Activated CD4-positive, alpha-beta T cell treated with anti-CD3 and anti-CD28 coated beads, Interleukin-2, amount 50 U/mL, for 24 hours (primary cell): ENCODE measurements at regions not wholly inside any gene's neighbourhood (a gene's known extent, or its start where the extent isn't known, plus 50 kb on each side); places are given as distances from the start of the nearest gene placed in this dataset.
"Not testable (repeated sequence)": the region's sequence is repeated elsewhere in the genome, so short reads cannot be mapped to it uniquely, and the experiment has no call there.

Experiments used
- DNase-seq, 2 donors: peaks; one replicate each; pipeline ENCODE4 v3.0.0-alpha.2; 2020; ENCODE audit warnings: low read depth in 1 of 2, low spot score in 1 of 2

DNA sequence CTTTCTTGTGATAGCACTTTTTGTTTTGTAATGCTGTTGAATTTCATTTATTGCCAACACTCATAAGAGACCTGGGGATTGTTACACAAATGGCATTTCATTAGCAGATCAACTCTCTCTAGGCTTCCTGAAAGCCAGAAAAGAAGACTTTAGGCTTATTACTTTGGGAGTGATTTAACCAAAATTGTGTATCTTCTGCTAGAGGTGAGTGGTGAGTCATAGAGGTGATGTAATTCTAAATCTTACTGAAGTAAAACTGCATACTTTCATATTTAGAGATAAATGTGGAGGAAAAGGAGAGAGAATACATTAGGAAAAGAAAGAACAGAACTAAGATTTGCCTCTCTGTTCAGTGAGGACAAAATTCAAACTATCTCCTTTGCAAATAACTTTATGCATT, 304.7 kb upstream of the RGS17 start:
- no peak for DNase-seq

DNA sequence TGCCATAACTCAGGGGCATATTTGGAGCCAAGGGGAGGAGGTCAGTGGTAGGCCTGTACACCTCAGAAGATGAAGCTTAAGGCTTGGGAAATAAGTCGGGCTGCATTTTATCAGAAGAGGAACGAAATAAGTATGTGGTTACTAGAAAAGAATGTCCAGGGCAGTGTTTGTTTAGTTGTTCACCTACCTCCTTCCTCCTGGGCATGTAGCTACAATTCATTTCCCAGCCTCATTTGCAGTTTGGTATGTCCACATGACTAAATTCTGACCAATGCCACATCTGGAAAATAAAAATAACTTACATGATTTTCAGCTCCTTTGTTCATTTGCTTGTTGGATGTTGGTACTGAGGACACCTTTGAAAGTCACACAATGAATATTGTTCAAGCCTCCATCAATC, 294.5 kb upstream of the RGS17 start:
- DNase-seq = no peak

DNA sequence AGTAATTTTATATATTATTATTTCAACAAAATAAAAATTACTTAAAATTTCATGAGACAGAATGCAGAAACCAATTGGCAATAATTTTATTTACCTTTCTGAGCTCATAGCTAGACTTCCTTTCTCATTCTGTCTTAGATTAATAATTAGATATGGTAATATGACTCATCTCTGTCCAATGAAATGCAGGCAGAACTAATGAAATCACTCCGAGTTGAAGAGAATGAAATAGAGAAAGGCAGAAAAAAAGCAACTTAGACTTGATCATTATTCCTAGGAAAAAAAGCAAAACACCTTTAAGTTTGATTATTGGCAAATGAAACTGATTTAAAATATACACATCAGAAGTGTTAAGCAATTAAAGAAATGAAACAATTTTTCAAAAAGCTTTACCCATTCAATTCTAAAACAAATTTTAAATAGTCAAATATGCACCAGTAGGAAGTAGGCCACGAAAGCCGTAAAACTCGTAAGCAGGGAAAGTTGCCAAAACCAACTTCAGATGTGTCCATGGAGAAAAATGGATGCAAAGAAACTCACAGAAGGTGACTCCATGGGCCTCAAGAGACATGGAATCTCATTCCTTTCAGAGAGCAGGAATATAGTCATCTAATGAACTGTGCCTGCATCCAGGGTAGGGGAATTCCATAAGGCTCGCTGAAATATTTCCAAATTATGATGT, 293.8 kb upstream of the RGS17 start:
- no peak for DNase-seq

DNA sequence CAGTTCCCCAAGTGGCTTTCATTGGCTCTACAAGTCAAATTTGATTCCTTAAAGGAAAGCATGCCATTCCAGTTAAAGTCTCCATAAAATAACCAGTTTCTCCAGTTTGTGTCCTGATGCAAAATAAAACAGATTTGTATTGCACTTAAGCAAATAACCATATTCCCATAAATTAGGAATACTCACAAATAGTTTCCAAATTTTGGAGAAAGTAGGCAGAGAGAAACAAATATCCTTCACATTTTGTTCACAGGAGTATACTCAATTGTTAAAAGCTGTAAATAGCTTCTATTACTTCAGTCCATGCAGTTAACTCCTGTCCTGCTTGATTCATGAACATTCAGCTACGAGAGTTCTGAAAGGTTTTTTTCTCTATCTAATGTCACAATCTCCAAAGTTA, 281.4 kb upstream of the RGS17 start:
- no peak for DNase-seq

DNA sequence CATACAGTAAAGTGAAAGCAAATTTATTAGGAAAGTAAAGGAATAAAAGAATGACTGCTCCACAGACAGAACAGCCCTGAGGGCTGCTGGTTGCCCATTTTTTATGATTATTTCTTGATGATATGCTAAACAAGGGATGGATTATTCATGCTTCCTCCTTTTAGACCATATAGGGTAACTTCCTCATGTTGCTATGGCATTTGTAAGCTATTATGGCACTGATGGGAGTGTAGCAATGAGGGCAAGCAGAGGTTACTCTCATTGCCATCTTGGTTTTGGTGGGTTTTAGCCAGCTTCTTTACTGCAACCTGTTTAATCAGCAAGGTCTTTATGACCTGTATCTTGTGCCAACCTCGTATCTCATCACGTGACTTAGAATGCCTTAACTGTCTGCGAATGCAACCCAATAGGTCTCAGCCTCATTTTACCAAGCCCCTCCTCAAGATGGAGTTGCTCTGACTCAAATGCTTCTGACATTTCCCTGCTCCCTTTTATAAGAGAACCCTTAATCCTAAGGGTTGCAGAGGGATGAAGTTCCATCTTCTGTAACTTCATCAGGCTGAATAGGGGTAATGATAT, 280.1 kb upstream of the RGS17 start:
- DNase-seq = no peak

DNA sequence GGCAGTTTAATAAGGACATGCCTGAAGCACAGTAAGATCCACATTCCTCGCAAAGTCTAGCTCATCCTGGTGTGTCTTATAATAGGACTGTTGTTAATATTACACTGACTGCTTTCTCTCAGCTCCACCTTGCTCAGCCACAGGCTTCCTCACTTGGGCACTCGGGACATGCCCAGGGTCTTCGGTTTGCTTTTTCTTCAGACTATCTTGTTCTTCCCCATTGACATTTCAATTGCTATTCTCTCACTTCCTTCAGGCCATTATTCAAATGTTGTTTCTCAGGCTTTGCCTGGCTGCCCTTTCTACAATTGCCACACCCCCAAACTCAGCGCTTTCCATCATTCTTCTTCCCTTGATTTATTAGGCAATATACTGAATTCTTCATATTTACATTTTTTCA, 274.8 kb upstream of the RGS17 start:
- DNase-seq = no peak

DNA sequence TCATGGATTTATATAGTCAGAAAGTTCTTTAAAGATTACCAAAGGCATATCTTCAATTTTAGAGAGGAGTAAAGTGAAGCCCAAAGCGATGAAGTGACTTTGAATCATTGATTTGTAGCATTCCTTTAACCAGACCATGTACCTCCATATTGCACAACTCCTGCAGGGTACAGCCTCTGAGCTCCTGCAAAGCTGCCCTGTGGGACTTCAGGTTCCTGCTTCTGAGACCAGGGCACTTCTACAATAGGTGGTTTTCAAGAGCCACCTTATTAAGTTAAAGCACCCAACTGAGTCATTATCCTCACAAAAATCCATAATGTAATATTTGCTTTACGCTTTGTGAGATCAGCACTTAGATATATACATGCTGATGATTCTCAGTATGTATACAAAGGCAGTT, 270.7 kb upstream of the RGS17 start:
- DNase-seq = no peak

DNA sequence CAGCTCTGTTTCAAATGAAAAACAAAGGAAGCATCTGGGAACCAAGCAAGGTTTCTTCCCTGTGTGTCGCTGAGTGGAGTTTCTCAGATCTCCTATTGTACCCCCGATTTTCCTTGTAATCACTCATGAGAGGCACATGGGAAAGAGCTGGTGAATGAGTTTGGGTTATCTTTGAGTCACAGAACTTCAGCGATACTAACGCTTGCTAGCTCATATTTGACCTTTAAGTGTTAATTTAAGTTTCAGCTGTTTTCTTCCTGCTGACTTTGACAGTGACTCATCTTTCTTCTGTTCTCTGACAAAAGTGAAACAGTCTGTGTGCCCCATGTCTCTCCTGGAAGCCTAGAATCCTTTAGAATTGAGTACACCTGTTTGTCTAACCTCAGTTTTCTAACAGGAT, 261.1 kb upstream of the RGS17 start:
- DNase-seq = no peak

DNA sequence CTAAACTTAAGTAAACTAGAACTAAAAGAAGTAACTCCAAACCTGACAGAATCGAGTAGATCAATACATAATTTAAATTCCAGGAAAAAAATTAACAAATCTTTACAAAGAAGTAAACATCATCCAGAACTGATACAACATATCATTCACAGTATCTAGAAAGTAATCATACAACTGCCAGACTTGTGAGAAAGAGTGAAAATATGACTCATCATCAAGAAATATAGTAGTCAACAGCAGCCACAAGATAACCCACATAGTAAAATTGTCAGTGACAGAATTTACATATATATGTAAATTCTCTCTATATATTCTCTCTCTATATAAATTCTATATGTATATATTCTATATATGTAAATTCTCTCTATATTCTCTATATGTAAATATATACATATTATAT, 242.8 kb upstream of the RGS17 start:
- DNase-seq = no peak

DNA sequence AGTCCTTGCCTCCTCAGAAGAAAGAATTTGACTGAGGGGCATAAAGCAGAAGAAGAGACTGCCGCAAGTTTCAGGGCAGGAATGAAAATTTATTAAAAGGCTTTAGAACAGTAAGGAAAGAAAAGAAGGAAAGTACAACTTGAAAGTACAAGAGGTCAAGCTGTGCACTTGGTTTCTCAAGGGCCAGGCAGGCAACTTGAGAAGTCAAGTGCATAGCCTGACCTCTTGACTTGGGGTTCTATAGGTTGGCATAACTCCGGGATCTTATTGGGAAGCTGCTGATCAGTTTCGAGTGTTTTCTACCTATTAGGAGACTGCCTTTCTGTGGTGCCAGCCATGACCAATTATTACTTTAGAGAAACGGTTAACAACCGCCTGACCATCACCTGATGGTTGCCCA, 237.0 kb upstream of the RGS17 start:
- no peak for DNase-seq

DNA sequence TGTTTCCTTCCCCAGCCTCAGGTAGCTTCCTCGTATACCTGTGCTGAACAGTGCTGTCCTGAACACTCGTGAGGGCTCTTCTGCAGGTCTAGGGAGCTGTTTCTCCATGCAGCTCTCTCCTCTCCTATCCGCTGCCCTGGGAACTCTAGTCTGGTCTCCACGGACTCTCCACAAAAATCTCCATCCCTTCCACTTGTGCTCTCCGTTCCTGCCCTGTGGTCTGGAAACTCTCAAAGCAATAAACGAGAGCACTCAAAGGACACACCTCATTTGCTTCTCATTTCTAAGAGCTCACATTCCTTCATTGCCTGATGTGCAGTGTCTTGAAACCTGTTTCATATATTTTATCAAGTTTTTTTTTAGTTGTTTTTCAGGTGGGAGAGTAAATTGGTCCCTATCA, 235.9 kb upstream of the RGS17 start:
- no peak for DNase-seq

DNA sequence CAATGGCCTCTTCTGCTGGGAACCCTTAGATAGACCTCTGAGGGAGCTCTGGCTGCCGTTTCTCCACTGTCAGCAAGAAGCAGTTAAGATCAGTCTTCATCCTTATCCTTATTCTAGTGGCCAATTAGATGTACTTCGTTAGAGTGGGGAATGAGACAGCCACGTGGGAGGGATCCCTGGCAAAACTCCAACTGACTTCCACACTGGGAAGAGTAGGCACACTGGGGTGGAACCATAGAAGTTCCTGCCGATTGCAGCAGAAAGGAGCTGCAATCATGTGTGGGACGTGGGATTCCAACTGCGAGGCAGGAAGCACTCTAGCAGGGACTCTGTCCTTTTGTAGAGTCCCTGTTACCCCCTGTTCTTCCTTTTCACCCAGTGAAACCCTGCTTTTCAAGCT, 226.3 kb upstream of the RGS17 start:
- no peak for DNase-seq

DNA sequence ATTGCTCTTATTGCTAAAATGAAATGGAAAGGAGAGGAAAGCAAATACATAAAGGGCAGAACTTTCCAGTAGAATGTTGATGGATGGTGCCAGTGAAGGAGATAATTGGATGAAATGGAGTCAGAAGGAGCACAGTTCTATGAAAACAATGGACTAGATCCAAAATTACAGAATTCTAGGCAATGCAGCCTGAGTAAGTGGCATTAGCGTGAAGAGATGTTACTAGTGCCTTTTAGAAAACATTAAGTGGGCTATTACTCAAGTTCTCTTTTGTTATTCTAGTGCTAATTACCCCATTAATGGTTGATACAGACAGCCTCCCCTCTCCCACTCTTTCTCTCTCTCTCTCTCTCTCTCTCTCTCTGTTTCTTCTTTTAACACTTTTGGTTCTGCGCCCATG, 209.5 kb upstream of the RGS17 start:
- no peak for DNase-seq

DNA sequence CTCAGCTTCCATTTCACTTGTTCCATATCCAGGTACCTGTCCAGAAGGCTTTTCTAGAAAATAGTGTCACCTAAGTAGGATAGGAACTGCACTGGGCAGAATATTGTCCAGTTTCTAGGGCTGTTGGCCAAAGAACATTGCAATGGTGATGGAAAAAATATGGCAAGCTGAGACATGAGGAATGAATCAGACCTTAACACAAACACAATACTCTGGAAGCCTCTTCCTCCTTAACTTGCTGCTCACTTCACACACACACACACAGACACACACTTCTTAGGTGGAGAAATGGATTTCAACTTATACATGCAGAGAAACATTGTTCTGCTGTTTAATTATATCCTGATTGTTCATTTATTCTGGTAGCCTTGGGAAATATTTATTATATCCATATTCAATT, 203.0 kb upstream of the RGS17 start:
- DNase-seq = no peak

DNA sequence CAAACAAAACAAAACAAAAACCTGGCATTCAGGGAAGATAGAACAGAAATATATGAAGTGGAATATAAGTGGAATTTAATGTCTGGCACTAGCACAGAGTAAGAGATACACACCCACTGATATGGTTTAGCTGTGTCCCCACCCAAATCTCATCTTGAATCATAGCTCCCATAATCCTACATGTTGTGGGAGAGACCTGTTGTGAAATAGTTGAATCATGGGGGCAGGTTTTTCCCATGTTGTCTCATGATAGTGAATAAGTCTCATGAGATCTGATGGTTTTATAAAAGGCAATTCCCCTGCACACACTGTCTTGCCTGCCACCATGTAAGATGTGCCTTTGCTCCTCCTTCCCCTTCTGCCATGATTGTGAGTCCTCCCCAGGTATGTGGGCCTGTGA, 200.1 kb upstream of the RGS17 start:
- not testable (repeated sequence) for DNase-seq

DNA sequence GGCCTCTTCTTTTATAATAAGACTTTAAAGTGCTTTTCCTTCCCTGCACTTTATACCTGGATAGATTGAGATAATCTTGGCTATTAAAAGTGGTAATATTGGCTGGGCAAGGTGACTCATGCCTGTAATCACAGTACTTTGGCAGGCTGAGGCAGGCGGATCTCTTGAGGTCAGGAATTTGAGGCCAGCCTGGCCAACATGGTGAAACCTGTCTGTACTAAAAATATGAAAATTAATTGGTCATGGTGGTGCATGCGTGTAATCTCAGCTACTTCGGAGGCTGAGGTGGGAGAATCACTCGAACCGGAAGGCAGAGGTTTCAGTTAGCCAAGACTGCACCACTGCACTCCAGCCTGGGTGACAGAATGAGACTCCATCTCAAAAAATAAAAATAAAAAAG, 197.1 kb upstream of the RGS17 start:
- no peak for DNase-seq

DNA sequence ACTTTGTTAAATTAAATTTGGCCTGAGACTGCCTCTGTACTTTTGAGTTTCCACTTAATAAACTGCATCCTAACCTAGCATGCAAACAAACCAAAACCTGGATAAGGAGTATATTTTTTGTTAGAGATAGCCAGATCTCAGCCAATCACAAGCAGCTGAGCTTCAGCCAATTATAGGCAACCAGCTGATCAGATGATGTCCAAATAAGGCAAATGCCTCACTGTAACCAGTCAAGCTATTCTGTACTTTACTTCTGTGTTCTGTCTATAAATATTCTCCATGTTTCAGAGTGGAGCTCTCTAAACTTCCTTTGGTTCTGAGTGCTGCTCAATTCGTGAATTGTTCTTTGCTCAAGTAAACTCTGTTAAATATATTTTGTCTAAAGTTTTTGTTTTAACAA, 194.6 kb upstream of the RGS17 start:
- DNase-seq = no peak

DNA sequence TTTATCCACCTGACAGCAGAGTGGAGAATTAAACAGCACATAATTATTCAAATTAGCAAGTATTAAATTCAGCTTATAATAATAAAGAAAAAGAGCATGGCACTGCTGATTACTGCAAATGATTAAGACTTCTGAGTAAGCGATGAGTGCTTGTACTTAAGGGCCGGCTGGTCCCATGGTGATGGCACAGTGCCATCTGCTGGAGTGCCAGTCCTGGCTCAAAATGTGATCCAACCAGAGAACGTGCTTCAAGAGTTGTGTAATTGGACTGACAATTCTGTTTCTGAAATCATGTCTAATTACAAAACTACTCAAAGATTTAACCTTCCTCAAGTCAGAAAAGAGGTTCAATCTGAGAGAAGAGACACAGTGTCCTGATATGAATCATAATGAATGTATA, 181.6 kb upstream of the RGS17 start:
- peak in 1 of 2 donors; percentile 4 for DNase-seq

DNA sequence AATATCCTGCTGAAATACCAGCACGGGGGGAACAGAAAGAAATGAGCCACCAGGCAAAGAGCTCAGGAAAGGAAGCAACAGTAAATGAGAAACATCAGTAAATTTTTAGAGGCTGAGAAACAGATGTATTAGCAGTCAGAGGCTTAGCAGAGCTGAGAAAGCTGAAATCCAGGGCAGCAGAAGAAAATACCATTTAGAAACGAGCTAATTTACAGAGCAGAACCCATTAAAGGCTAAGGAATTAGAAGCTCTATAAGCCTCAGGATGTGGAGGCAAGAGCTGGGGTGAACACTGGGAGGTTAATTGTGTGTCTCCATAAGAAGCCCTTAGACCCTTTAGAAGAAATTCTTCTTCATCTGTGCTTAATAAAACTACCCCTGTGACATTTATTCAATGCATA, 178.6 kb upstream of the RGS17 start:
- DNase-seq = no peak

DNA sequence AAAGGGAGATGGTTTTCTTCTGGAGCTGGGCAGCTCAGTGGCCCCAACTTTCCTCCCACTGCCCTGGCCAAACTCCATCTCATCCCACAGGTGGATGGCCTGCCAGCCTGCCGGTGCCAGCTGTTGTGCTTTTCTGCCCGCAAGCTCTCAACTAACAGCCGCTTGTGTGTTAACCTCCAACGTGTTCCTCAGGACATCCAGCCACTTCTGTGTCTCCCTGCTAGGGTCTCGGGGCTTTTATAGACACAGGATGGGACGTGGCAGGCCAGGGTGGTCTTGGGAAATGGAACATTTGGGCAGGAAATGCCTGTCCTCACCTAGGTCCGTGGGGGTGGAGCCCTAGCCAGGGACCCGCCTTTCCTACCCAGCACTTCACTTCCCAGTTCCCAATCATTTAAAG, 171.1 kb upstream of the RGS17 start:
- DNase-seq = no peak

DNA sequence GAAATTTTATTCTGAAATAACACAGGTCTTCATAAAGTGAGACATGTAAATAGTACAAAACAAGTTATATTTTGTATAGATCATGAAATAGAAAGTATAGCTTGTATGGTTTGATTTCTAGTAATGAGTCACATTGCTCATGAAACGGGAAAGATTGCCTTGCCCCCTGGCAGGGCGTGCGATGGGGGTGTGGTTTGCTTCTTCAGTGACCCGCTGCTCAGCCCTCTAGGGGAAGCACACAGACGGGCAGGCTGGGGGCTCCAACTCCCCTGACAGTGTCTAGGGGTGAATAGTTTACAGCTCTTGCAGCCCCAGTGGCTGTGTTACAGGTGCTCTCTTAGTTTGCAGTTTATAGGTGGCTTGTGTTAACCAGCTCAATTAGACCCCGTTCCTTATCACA, 170.5 kb upstream of the RGS17 start:
- DNase-seq = no peak

DNA sequence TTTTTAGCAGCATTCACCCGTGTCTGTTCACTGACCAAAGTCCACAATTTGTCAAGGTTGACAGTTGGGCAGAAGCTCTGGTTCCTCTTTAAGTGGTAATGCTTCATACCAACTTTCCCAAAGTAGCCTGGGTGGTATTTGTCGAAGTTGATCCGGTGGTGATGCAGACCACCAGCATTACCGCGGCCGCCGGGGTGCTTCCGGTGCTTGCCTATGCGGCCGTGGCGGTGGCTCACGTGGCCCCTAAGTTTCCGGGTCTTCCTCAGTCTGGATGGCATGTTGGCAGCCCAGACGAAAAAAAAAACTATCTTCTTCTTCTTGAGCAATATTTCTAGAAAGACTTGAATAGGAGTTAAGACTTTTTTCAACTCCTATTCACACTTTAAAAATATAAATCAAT, 151.4 kb upstream of the RGS17 start:
- DNase-seq = not testable (repeated sequence)

DNA sequence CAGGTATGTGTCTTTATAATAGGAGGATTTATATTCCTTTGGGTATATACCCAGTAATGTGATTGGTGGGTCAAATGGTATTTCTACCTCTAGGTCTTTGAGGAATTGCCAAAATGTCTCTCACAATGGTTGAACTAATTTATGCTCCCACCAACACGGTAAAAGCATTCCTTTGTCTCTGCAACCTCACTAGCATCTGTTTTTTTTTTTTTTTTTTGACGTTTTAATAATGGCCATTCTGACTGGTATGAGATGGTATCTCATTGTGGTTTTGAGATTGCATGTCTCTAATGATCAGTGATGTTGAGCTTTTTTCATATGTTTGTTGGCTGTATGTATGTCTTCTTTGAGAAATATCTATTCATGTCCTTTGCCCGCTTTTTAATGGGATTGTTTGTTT, 144.9 kb upstream of the RGS17 start:
- no peak for DNase-seq
